ENCODE measurements at regions not wholly inside any gene's neighbourhood (a gene's known extent, or its start where the extent isn't known, plus 50 kb on each side); places are given as distances from the start of the nearest gene placed in this dataset.
A peak's percentile ranks its signal among the peaks of the same experiment; 100 is the strongest.

- no peak for DNase-seq (ENCODE audit: low read depth, low spot score)
- no peak for TF ChIP-seq CTCF (IDR thresholded peaks at IDR 0.05; ENCODE audit: low read depth, low read length)
- in situ Hi-C loops (cut with HindIII; ENCODE audit: low sequenced_read_pairs) = no loop called here
Observed at GRCh38 chr9:656926-657568, 184.4 kb upstream of the DMRT1 start.

GRCh38 chr9:659286-659685 lies 182.2 kb upstream of the DMRT1 start:
- no peak for DNase-seq (ENCODE audit: low read depth, low spot score)
- TF ChIP-seq CTCF (IDR thresholded peaks at IDR 0.05; ENCODE audit: low read depth, low read length) = no peak
- no peak overlapping the region for H3K4me3 ChIP-seq (ENCODE audit: low read depth, low read length)
- in situ Hi-C loops (cut with HindIII; ENCODE audit: low sequenced_read_pairs) = no loop called here

More at GRCh38 chr9:656926-657568, 184.4 kb upstream of the DMRT1 start:
- H3K4me3 ChIP-seq (ENCODE audit: low read depth, low read length) = no peak overlapping the region

GRCh38 chr9:660227-660626 lies 181.3 kb upstream of the DMRT1 start:
- peak; percentile 22 for DNase-seq (ENCODE audit: low read depth, low spot score)
- H3K4me3 ChIP-seq (ENCODE audit: low read depth, low read length) = no peak overlapping the region
- TF ChIP-seq CTCF (IDR thresholded peaks at IDR 0.05; ENCODE audit: low read depth, low read length) = no peak
- in situ Hi-C loops (cut with HindIII; ENCODE audit: low sequenced_read_pairs) = no loop called here

GRCh38 chr9:663541-663940 lies 178.0 kb upstream of the DMRT1 start:
- H3K4me3 ChIP-seq (ENCODE audit: low read depth, low read length) = no peak overlapping the region
- TF ChIP-seq CTCF (IDR thresholded peaks at IDR 0.05; ENCODE audit: low read depth, low read length) = no peak
- in situ Hi-C loops (cut with HindIII; ENCODE audit: low sequenced_read_pairs) = no loop called here

GRCh38 chr9:665296-665695 lies 176.2 kb upstream of the DMRT1 start:
- no peak for DNase-seq (ENCODE audit: low read depth, low spot score)
- TF ChIP-seq CTCF (IDR thresholded peaks at IDR 0.05; ENCODE audit: low read depth, low read length) = no peak
- H3K4me3 ChIP-seq (ENCODE audit: low read depth, low read length) = no peak overlapping the region
- in situ Hi-C loops (cut with HindIII; ENCODE audit: low sequenced_read_pairs) = no loop called here

More at GRCh38 chr9:663541-663940, 178.0 kb upstream of the DMRT1 start:
- no peak for DNase-seq (ENCODE audit: low read depth, low spot score)

GRCh38 chr9:671997-672396 lies 169.5 kb upstream of the DMRT1 start:
- no peak for DNase-seq (ENCODE audit: low read depth, low spot score)
- in situ Hi-C loops (cut with HindIII; ENCODE audit: low sequenced_read_pairs) = no loop called here
- no peak for TF ChIP-seq CTCF (IDR thresholded peaks at IDR 0.05; ENCODE audit: low read depth, low read length)
- no peak overlapping the region for H3K4me3 ChIP-seq (ENCODE audit: low read depth, low read length)
